Brain microvascular endothelial cell (primary cell): ENCODE measurements at regions not wholly inside any gene's neighbourhood (a gene's known extent, or its start where the extent isn't known, plus 50 kb on each side); places are given as distances from the start of the nearest gene placed in this dataset.
"Not testable (repeated sequence)": the region's sequence is repeated elsewhere in the genome, so short reads cannot be mapped to it uniquely, and the experiment has no call there.

Experiments used
- DNase-seq: peaks from one replicate; pipeline ENCODE4 v3.0.0-alpha.2; 2020
- H3K27ac ChIP-seq: fragments of 250-450 bp; sonication (Bioruptor Pico); 2 replicates; pipeline ENCODE4 v1.5.1; 2020; ENCODE audit warnings: mild to moderate bottlenecking, moderate library complexity
- H3K27me3 ChIP-seq: fragments of 250-450 bp; sonication (Bioruptor Pico); replicated peaks from 2 replicates; pipeline ENCODE4 v1.5.1; 2020; ENCODE audit warnings: mild to moderate bottlenecking
- H3K36me3 ChIP-seq: fragments of 250-450 bp; sonication (Bioruptor Pico); replicated peaks from 2 replicates; pipeline ENCODE4 v1.5.1; 2020; ENCODE audit warnings: mild to moderate bottlenecking
- H3K4me3 ChIP-seq: 2 replicates; pipeline ENCODE4 v1.5.1; 2011; ENCODE audit warnings: low read depth, mild to moderate bottlenecking, control low read depth, low read length, moderate library complexity
- in situ Hi-C: cut with HindIII; loops from 2 replicates; pipeline ENCODE4 v1.10.0; 2017; ENCODE audit warnings: low sequenced_read_pairs, low pct_ligation_motif_present
- TF ChIP-seq, protein P1 (sequence below): IDR thresholded peaks from 2 replicates; pipeline ENCODE4 v1.5.1; 2011; ENCODE audit warnings: low read depth, mild to moderate bottlenecking, moderate library complexity, low read length, control low read depth, inconsistent platforms; ENCODE audit errors: missing control alignments

DNA sequence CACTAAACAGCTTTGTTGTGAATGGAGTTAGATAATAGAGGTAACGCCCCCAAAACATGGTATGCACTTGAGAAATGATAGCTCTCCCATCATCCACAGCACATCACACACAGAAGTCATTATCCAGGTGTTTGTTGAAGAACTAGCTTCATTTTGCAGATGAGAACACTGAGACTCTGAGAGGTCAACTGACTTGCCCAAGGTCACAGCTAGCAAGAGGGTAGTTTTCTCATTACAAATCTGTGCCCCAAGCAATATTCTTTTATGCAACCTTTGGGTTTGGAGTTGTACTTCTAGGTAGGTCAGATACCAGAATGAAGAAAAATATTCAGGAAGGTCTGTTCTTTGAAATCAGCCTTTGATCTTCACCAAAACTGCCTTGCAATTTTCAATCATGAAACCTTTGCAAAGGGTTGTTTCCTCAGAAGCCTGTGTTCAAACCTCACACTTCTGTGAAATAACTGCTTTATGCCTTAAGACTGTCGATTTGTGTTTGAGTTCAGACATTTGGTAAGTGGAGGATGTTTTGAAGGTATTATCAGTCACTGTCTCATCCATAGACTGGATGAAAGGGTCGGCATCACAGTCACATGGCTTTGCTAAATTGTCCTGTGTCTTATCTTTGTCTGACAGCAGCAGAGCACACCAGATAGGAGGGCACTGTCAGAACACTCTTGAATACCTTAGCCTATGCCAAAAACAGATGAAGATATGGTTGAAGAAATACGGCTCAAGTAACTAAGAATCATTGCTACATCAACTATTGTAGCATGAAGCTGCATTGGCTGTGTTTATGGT lies 233.2 kb upstream of the BTG1 start:
- in situ Hi-C loops, result no loop called here
- H3K27me3 ChIP-seq, result no peaks in the 10 kb centered on the region
- no peak for DNase-seq

DNA sequence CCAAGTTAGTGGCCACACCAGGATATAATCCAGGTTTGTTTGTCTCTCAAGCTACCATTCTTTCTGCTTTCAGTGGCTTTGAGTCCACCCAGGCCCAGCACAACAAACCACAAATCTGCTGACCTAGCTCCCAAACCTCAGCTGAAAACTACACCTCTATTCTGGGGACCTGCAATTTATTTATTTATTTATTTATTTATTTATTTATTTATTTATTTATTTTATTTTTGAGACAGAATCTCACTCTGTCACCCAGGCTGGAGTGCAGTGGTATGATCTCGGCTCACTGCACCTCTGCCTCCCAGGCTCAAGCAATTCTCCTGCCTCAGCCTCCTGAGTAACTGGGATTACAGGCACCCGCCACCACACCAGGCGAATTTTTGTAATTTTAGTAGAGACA lies 229.9 kb upstream of the BTG1 start:
- H3K4me3 ChIP-seq, result not testable (repeated sequence)

More for the DNA sequence above, 233.2 kb upstream of the BTG1 start:
- Histone ChIP-seq H3K4me3 (no peak overlapping the region), H3K27ac (no peak overlapping the region), H3K36me3 (no peaks in the 10 kb centered on the region)
- TF ChIP-seq, protein P1, sequence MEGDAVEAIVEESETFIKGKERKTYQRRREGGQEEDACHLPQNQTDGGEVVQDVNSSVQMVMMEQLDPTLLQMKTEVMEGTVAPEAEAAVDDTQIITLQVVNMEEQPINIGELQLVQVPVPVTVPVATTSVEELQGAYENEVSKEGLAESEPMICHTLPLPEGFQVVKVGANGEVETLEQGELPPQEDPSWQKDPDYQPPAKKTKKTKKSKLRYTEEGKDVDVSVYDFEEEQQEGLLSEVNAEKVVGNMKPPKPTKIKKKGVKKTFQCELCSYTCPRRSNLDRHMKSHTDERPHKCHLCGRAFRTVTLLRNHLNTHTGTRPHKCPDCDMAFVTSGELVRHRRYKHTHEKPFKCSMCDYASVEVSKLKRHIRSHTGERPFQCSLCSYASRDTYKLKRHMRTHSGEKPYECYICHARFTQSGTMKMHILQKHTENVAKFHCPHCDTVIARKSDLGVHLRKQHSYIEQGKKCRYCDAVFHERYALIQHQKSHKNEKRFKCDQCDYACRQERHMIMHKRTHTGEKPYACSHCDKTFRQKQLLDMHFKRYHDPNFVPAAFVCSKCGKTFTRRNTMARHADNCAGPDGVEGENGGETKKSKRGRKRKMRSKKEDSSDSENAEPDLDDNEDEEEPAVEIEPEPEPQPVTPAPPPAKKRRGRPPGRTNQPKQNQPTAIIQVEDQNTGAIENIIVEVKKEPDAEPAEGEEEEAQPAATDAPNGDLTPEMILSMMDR, result no peak

DNA sequence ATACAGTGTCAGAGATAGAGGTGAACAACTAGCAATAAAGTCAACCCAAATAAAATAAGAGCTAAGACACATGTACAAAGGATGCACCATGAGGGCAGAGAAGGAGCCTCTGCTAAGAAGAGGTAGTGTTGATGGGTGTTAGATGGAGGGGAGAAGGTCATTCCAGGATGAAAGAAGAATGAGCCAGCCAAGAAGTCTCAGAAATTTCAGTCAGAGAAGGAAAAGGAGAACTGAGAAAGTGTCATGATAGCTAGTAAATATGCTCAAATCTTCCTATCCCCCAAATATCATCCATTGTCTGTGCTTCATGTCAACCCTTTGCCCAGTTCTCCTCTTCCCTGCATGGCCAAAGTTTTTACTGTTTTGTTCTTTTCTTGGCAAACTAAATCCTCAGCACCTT lies 225.2 kb upstream of the BTG1 start:
- DNase-seq, result no peak
- in situ Hi-C loops, result no loop called here
- TF ChIP-seq, protein P1, result no peak
- Histone ChIP-seq H3K36me3 (no peaks in the 10 kb centered on the region), H3K27me3 (no peaks in the 10 kb centered on the region), H3K4me3 (no peak overlapping the region), H3K27ac (no peak overlapping the region)

More for the DNA sequence above, 229.9 kb upstream of the BTG1 start:
- H3K27me3 ChIP-seq, H3K27ac ChIP-seq, in situ Hi-C loops, H3K36me3 ChIP-seq, DNase-seq: not testable (repeated sequence)

DNA sequence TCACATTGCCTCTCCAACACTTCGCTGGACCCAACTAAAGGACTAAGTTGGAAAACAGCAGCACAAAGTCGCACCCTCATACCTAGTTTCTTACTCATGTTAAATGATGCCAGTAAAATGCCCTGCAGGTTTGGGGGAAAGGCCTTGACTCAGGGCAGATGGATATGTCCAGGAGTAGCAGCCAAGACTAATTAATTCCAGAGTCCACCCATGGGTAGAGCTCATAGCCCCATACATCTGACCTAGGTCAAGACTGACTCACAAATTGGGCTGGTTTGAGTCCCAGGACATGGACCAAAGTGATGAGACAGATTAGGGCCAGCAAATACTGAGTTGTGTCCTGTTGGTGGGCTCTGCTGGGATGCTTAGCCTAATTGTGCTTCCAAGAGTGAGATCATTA lies 224.0 kb upstream of the BTG1 start:
- DNase-seq, result no peak
- in situ Hi-C loops, result no loop called here

DNA sequence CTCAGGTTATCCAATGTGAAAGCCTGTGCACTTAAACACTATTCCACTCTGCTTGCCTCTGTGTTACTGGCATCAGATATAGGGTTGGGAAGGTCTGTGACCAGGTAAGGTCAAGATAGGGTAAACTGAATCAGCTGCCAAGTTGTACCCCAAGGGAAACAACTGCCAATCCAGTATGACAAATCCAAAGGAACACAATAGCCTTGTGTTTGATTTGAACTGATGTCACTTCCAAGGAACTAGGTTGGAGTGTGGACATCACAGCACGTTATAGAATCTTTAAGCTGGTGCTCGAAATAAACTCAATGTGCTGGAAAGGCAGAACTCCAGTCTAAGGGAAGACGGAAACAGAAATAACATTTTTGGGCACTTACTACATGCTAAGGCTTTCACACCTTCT lies 223.4 kb upstream of the BTG1 start:
- in situ Hi-C loops, result no loop called here
- Histone ChIP-seq H3K27me3 (no peaks in the 10 kb centered on the region), H3K4me3 (no peak overlapping the region), H3K36me3 (no peaks in the 10 kb centered on the region), H3K27ac (no peak overlapping the region)
- no peak for DNase-seq
- TF ChIP-seq, protein P1, result no peak

More for the DNA sequence above, 224.0 kb upstream of the BTG1 start:
- Histone ChIP-seq H3K36me3 (no peaks in the 10 kb centered on the region), H3K27ac (no peak overlapping the region), H3K27me3 (no peaks in the 10 kb centered on the region), H3K4me3 (no peak overlapping the region)
- TF ChIP-seq, protein P1, result no peak

DNA sequence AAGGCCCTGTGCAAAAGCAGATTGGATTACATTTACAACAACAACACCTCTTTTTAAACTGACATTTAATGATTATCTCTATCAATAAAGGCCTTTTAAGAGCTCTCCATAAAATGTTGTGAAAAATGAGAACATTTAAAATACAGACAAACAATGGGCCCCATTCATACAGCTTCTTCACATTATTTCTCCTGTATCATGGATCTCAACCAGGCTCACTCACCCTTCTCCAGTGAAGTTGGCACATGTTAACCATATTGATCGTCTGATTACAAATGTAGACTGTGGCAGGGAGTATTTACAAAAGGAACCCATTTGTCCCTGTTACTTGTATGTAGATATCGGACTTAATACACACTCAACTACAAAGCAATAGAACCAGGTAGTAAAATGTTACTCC lies 220.2 kb upstream of the BTG1 start:
- H3K27ac ChIP-seq, result no peak overlapping the region
- in situ Hi-C loops, result no loop called here
- TF ChIP-seq, protein P1, result no peak

More for the DNA sequence above, 220.2 kb upstream of the BTG1 start:
- DNase-seq, result no peak
- no peak overlapping the region for H3K4me3 ChIP-seq
- no peaks in the 10 kb centered on the region for H3K36me3 ChIP-seq
- H3K27me3 ChIP-seq, result no peaks in the 10 kb centered on the region
